Mesendoderm (in vitro differentiated cells): ENCODE measurements at regions not wholly inside any gene's neighbourhood (a gene's known extent, or its start where the extent isn't known, plus 50 kb on each side); places are given as distances from the start of the nearest gene placed in this dataset.
"Not testable (repeated sequence)": the region's sequence is repeated elsewhere in the genome, so short reads cannot be mapped to it uniquely, and the experiment has no call there.

Source experiments
- DNase-seq: peaks from one replicate; pipeline ENCODE4 v3.0.0; 2013
- H2AK5ac ChIP-seq: 2 replicates; pipeline ENCODE4 v1.6.1; 2013; ENCODE audit warnings: low read length, inconsistent platforms
- H2BK120ac ChIP-seq: 2 replicates; pipeline ENCODE4 v1.6.1; 2013; ENCODE audit warnings: low read depth, mild to moderate bottlenecking, low read length, moderate library complexity, mixed read lengths
- H2BK15ac ChIP-seq: replicated peaks from 2 replicates; pipeline ENCODE4 v1.6.1; 2013; ENCODE audit warnings: low read depth, mild to moderate bottlenecking, moderate library complexity
- H2BK5ac ChIP-seq: 2 replicates; pipeline ENCODE4 v1.6.1; 2013; ENCODE audit warnings: low read length, inconsistent platforms
- H3K18ac ChIP-seq: 2 replicates; pipeline ENCODE4 v1.6.1; 2013; ENCODE audit warnings: mild to moderate bottlenecking, low read length, mixed read lengths
- H3K23ac ChIP-seq: one replicate; pipeline ENCODE4 v1.6.1; 2013; ENCODE audit warnings: low read length
- H3K27ac ChIP-seq: 2 replicates; pipeline ENCODE4 v1.5.1; 2013; ENCODE audit warnings: low read depth, mild to moderate bottlenecking, inconsistent platforms, low read length, moderate library complexity
- H3K27me3 ChIP-seq: 2 replicates; pipeline ENCODE4 v1.6.1; 2013; ENCODE audit warnings: low read length, control low read depth, mild to moderate bottlenecking, inconsistent platforms; ENCODE audit not compliant: insufficient read depth, poor library complexity
- H3K36me3 ChIP-seq: 2 replicates; pipeline ENCODE4 v1.6.1; 2013; ENCODE audit warnings: low read length, inconsistent platforms; ENCODE audit not compliant: control insufficient read depth, insufficient read depth
- H3K4ac ChIP-seq: one replicate; pipeline ENCODE4 v1.6.1; 2013; ENCODE audit warnings: low read depth, mild to moderate bottlenecking, low read length, moderate library complexity
- H3K4me1 ChIP-seq: 2 replicates; pipeline ENCODE4 v1.6.1; 2013; ENCODE audit warnings: low read depth, low read length, inconsistent platforms; ENCODE audit not compliant: control insufficient read depth
- H3K4me2 ChIP-seq: 2 replicates; pipeline ENCODE4 v1.6.1; 2013; ENCODE audit warnings: low read length
- H3K4me3 ChIP-seq: 2 replicates; pipeline ENCODE4 v1.5.1; 2013; ENCODE audit warnings: mild to moderate bottlenecking, low read length
- H3K56ac ChIP-seq: one replicate; pipeline ENCODE4 v1.6.1; 2013; ENCODE audit warnings: low read length
- H3K79me1 ChIP-seq: 2 replicates; pipeline ENCODE4 v1.6.1; 2013; ENCODE audit warnings: low read length, inconsistent platforms
- H3K79me2 ChIP-seq: 2 replicates; pipeline ENCODE4 v1.6.1; 2013; ENCODE audit warnings: mild to moderate bottlenecking, low read length; ENCODE audit not compliant: control insufficient read depth, insufficient read depth
- H3K9ac ChIP-seq: 2 replicates; pipeline ENCODE4 v1.6.1; 2013; ENCODE audit warnings: low read length, inconsistent platforms
- H4K5ac ChIP-seq: one replicate; pipeline ENCODE4 v1.6.1; 2013; ENCODE audit warnings: low read length
- H4K8ac ChIP-seq: one replicate; pipeline ENCODE4 v1.6.1; 2013; ENCODE audit warnings: low read depth, mild to moderate bottlenecking, control low read depth, low read length, moderate library complexity
- WGBS: extraction: QIAGEN DNeasy Blood & Tissue Kit; methylation state at CpG from one replicate; pipeline ENCODE4 v1.1.7; 2013; ENCODE audit warnings: low lambda C conversion rate, missing lambda C conversion rate; ENCODE audit not compliant: insufficient coverage; ENCODE audit errors: extremely low coverage; 5-methylcytosine and 5-hydroxymethylcytosine counted together

DNA sequence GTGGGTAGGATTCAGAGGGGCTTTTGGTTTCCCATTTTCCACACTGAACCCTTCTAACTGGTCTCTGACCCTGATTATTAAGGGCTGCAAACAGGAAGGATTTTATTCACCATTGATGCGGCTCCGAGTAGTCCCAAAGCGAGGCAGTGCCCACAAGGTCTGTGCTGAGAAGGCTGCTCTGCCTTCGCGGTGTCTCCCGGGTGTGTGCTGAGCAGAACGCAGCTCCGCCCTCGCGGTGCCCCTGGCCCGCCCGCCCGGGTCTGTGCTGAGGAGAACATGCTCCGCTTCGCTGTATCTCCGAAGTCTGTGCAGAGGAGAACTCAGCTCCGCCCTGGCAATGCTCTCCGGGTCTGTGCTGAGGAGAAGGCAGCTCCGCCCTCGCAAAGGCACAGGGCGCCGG is 530.7 kb downstream of the FOXD4L4 start:
- not testable (repeated sequence) for H3K79me2 ChIP-seq, H2BK120ac ChIP-seq, H3K56ac ChIP-seq, H2AK5ac ChIP-seq, H3K4me1 ChIP-seq, H3K36me3 ChIP-seq, H3K27me3 ChIP-seq, H2BK5ac ChIP-seq, H3K4me2 ChIP-seq, H2BK15ac ChIP-seq, H4K5ac ChIP-seq, H3K27ac ChIP-seq, H4K8ac ChIP-seq, H3K23ac ChIP-seq, H3K4ac ChIP-seq, H3K4me3 ChIP-seq, H3K9ac ChIP-seq, DNase-seq, H3K79me1 ChIP-seq, H3K18ac ChIP-seq
- WGBS, result no CpG with 5 or more reads among the region's 22 CpGs

GRCh38 chr9:66269024-66269423 is 532.1 kb downstream of the FOXD4L4 start:
- not testable (repeated sequence) for H3K4me1 ChIP-seq, H3K4me3 ChIP-seq, H2BK15ac ChIP-seq, H3K18ac ChIP-seq, H3K9ac ChIP-seq, H3K79me1 ChIP-seq, H3K79me2 ChIP-seq, DNase-seq, H2BK120ac ChIP-seq, H3K36me3 ChIP-seq, H2AK5ac ChIP-seq, H3K27ac ChIP-seq, H3K4ac ChIP-seq, H3K56ac ChIP-seq, H4K8ac ChIP-seq, H3K4me2 ChIP-seq, H4K5ac ChIP-seq, H2BK5ac ChIP-seq, H3K27me3 ChIP-seq, H3K23ac ChIP-seq
- no CpG with 5 or more reads among the region's 26 CpGs for WGBS

- not testable (repeated sequence) for H2BK15ac ChIP-seq, H3K79me2 ChIP-seq, H2BK5ac ChIP-seq, H3K27ac ChIP-seq, DNase-seq, H3K4ac ChIP-seq, H4K5ac ChIP-seq, H3K18ac ChIP-seq, H4K8ac ChIP-seq, H2AK5ac ChIP-seq, H3K79me1 ChIP-seq, H3K4me3 ChIP-seq, H3K4me2 ChIP-seq, H3K9ac ChIP-seq, H3K36me3 ChIP-seq, H3K4me1 ChIP-seq, H3K27me3 ChIP-seq, H3K23ac ChIP-seq, H3K56ac ChIP-seq, H2BK120ac ChIP-seq
- no CpG with 5 or more reads among the region's 42 CpGs for WGBS
Measured at GRCh38 chr9:66269783-66270182, 532.8 kb downstream of the FOXD4L4 start.

GRCh38 chr9:66278809-66279208 is 541.9 kb downstream of the FOXD4L4 start:
- H3K23ac ChIP-seq, H3K18ac ChIP-seq, H3K4ac ChIP-seq, H3K79me1 ChIP-seq, H2BK15ac ChIP-seq, H4K8ac ChIP-seq, H3K27ac ChIP-seq, H3K56ac ChIP-seq, H2AK5ac ChIP-seq, H3K4me3 ChIP-seq, H2BK5ac ChIP-seq, H3K36me3 ChIP-seq, H2BK120ac ChIP-seq, H3K4me2 ChIP-seq, H4K5ac ChIP-seq, H3K9ac ChIP-seq, DNase-seq, H3K4me1 ChIP-seq, H3K79me2 ChIP-seq, H3K27me3 ChIP-seq: not testable (repeated sequence)
- WGBS, result no CpG with 5 or more reads among the region's 5 CpGs
